ENCODE measurements at regions not wholly inside any gene's neighbourhood (a gene's known extent, or its start where the extent isn't known, plus 50 kb on each side); places are given as distances from the start of the nearest gene placed in this dataset.

- no peak for TF ChIP-seq CTCF (IDR thresholded peaks at IDR 0.05; ENCODE audit: poor library complexity)
- TF ChIP-seq EZH2phosphoT487 (IDR thresholded peaks at IDR 0.05; ENCODE audit: low read depth, severe bottlenecking, unreplicated experiment) = no peak
Observed at GRCh38 chr5:52632281-52632680, 155.4 kb upstream of the ITGA1 start.

Data from hepatocyte (in vitro differentiated cells).